HG02852 (cell line): ENCODE measurements at regions not wholly inside any gene's neighbourhood (a gene's known extent, or its start where the extent isn't known, plus 50 kb on each side); places are given as distances from the start of the nearest gene placed in this dataset.
"Not testable (repeated sequence)": the region's sequence is repeated elsewhere in the genome, so short reads cannot be mapped to it uniquely, and the experiment has no call there.

Experiments used
- ATAC-seq: cut with Tn5 transposase; IDR thresholded peaks from one replicate; pipeline ENCODE4 v1.9.1; 2021; ENCODE audit warnings: mild to moderate bottlenecking, moderate library complexity; ENCODE audit not compliant: unreplicated experiment

GRCh38 chr6:15086348-15087158 lies 159.3 kb upstream of the JARID2 start:
- no peak for ATAC-seq

- no peak for ATAC-seq
Measured at GRCh38 chr6:15087186-15087589, 158.7 kb upstream of the JARID2 start.

- ATAC-seq = no peak
Measured at GRCh38 chr6:15088904-15089568, 156.8 kb upstream of the JARID2 start.

- ATAC-seq = no peak
Measured at GRCh38 chr6:15089569-15090144, 156.2 kb upstream of the JARID2 start.

- ATAC-seq = no peak
Measured at GRCh38 chr6:15090145-15090579, 155.7 kb upstream of the JARID2 start.

- ATAC-seq = no peak
Measured at GRCh38 chr6:15090745-15091384, 155.0 kb upstream of the JARID2 start.

GRCh38 chr6:15096894-15097837 lies 148.7 kb upstream of the JARID2 start:
- ATAC-seq = no peak

GRCh38 chr6:15101130-15101529 lies 144.7 kb upstream of the JARID2 start:
- ATAC-seq = no peak

GRCh38 chr6:15102241-15102640 lies 143.6 kb upstream of the JARID2 start:
- no peak for ATAC-seq

- no peak for ATAC-seq
Measured at GRCh38 chr6:15106958-15107643, 138.8 kb upstream of the JARID2 start.

- no peak for ATAC-seq
Measured at GRCh38 chr6:15107644-15108382, 138.1 kb upstream of the JARID2 start.

- ATAC-seq = no peak
Measured at GRCh38 chr6:15108383-15108715, 137.5 kb upstream of the JARID2 start.

GRCh38 chr6:15109338-15110090 lies 136.4 kb upstream of the JARID2 start:
- ATAC-seq = no peak

- ATAC-seq = no peak
Measured at GRCh38 chr6:15110726-15111354, 135.0 kb upstream of the JARID2 start.

- not testable (repeated sequence) for ATAC-seq
Measured at GRCh38 chr6:15111576-15111975, 134.3 kb upstream of the JARID2 start.

GRCh38 chr6:15113587-15113986 lies 132.3 kb upstream of the JARID2 start:
- no peak for ATAC-seq

- ATAC-seq = no peak
Measured at GRCh38 chr6:15114061-15114460, 131.8 kb upstream of the JARID2 start.

GRCh38 chr6:15116889-15117288 lies 129.0 kb upstream of the JARID2 start:
- no peak for ATAC-seq
